B cell (primary cell): ENCODE measurements at regions not wholly inside any gene's neighbourhood (a gene's known extent, or its start where the extent isn't known, plus 50 kb on each side); places are given as distances from the start of the nearest gene placed in this dataset.

Experiments used
- ATAC-seq: fragments of 200-7000 bp; cut with Tn5 transposase; one replicate; pipeline ENCODE4 v1.10.0; 2021; ENCODE audit warnings: low read depth, mild to moderate bottlenecking, moderate number of reproducible peaks, moderate library complexity
- CTCF ChIA-PET: fragments of 350-600 bp; sonication (Branson Sonifier 250); formaldehyde crosslinking; loops from one replicate; lab custom pipeline; 2021; ENCODE audit warnings: antibody characterized with exemption, inconsistent platforms; lab: Charles Lee
- POLR2A ChIA-PET: fragments of 350-600 bp; sonication (Branson Sonifier 250); formaldehyde crosslinking; loops from one replicate; lab custom pipeline; 2021; ENCODE audit warnings: antibody characterized with exemption; lab: Charles Lee
- DNase-seq: peaks from one replicate; pipeline ENCODE4 v3.0.0; 2013
- H2AFZ ChIP-seq: 2 replicates; pipeline ENCODE4 v1.6.1; 2012; ENCODE audit warnings: mild to moderate bottlenecking, low read depth, low read length; ENCODE audit not compliant: insufficient read depth, poor library complexity, severe bottlenecking
- H3K27ac ChIP-seq, 2 donors: 1 replicate in 1 of 2; 2 replicates in 1 of 2; pipeline ENCODE4 v1.5.1; 2012 to 2013; ENCODE audit warnings: low read length in 2 of 2, mild to moderate bottlenecking in 2 of 2, moderate library complexity in 1 of 2
- H3K27me3 ChIP-seq, 4 experiments: fragments of 200-600 bp in 1 of 4; sonication (generic) in 1 of 4; replicated peaks in 1 of 4; 1 replicate in 2 of 4; 2 replicates in 2 of 4; pipeline versions ENCODE4 v1.6.1 to v1.7.0; 2013 to 2016; ENCODE audit warnings: low read length in 3 of 4, mild to moderate bottlenecking in 2 of 4, mixed read lengths in 1 of 4, moderate library complexity in 1 of 4; ENCODE audit not compliant: insufficient read depth in 4 of 4, control insufficient read depth in 3 of 4; ENCODE audit errors: control extremely low read depth in 1 of 4
- H3K36me3 ChIP-seq, 2 experiments: replicated peaks in 1 of 2; 1 replicate in 1 of 2; 2 replicates in 1 of 2; pipeline versions ENCODE4 v1.6.1 to v1.7.1; 2013; ENCODE audit warnings: low read length in 1 of 2; ENCODE audit not compliant: insufficient read depth in 2 of 2, control insufficient read depth in 1 of 2; ENCODE audit errors: control extremely low read depth in 1 of 2, extremely low read depth in 1 of 2
- H3K4me1 ChIP-seq, 2 donors: fragments of 200-600 bp in 1 of 2; sonication (generic) in 1 of 2; 1 replicate in 1 of 2; 2 replicates in 1 of 2; pipeline versions ENCODE4 v1.5.1 to v1.6.1; 2013 to 2017; ENCODE audit warnings: low read length in 2 of 2; ENCODE audit not compliant: control insufficient read depth in 2 of 2, insufficient read depth in 2 of 2
- H3K4me2 ChIP-seq: replicated peaks from 2 replicates; pipeline ENCODE3; 2012; ENCODE audit warnings: mild to moderate bottlenecking, low read depth, low read length; ENCODE audit not compliant: poor library complexity, severe bottlenecking
- H3K4me3 ChIP-seq, 5 experiments: fragments of 200-600 bp in 1 of 5; sonication (generic) in 1 of 5; 1 replicate in 3 of 5; 2 replicates in 2 of 5; pipeline versions ENCODE4 v1.5.1 to v1.7.0; 2011 to 2016; ENCODE audit warnings: low read length in 4 of 5, mild to moderate bottlenecking in 4 of 5, low read depth in 2 of 5, control low read depth in 1 of 5, moderate library complexity in 1 of 5; ENCODE audit not compliant: insufficient read depth in 1 of 5; ENCODE audit errors: control extremely low read depth in 1 of 5, extremely low read depth in 1 of 5
- H3K79me2 ChIP-seq: fragments of 200-600 bp; sonication (generic); one replicate; pipeline ENCODE4 v1.6.0; 2016; ENCODE audit warnings: low read length; ENCODE audit not compliant: control insufficient read depth, insufficient read depth
- H3K9ac ChIP-seq: fragments of 200-600 bp; sonication (generic); 2 replicates; pipeline ENCODE4 v1.6.1; 2017; ENCODE audit warnings: mild to moderate bottlenecking, low read length, moderate library complexity
- H3K9me3 ChIP-seq, 3 donors: one replicate each; pipeline versions ENCODE4 v1.6.1 to v1.7.1; 2013; ENCODE audit warnings: low read length in 2 of 3; ENCODE audit not compliant: control insufficient read depth in 2 of 3, insufficient read depth in 1 of 3; ENCODE audit errors: control extremely low read depth in 1 of 3
- H4K20me1 ChIP-seq: 2 replicates; pipeline ENCODE4 v1.6.0; 2012; ENCODE audit warnings: mild to moderate bottlenecking, low read length; ENCODE audit not compliant: insufficient read depth, control insufficient read depth, poor library complexity, severe bottlenecking
- H3K27ac Mint-ChIP-seq: one replicate; pipeline ENCODE4 v1.8.0; 2021; ENCODE audit warnings: mixed read lengths
- H3K27me3 Mint-ChIP-seq: one replicate; pipeline ENCODE4 v1.8.0; 2021; ENCODE audit warnings: mixed read lengths
- H3K4me1 Mint-ChIP-seq: one replicate; pipeline ENCODE4 v1.8.0; 2021; ENCODE audit warnings: mixed read lengths
- H3K4me3 Mint-ChIP-seq: one replicate; pipeline ENCODE4 v1.8.0; 2021; ENCODE audit warnings: mixed read lengths
- H3K9me3 Mint-ChIP-seq: one replicate; pipeline ENCODE4 v1.8.0; 2022; ENCODE audit warnings: mixed read lengths; ENCODE audit not compliant: insufficient read depth
- EZH2 ChIP-seq: IDR thresholded peaks from 2 replicates; pipeline ENCODE4 v1.6.1; 2012; ENCODE audit warnings: borderline replicate concordance, low read depth, mild to moderate bottlenecking, moderate library complexity, low read length; ENCODE audit not compliant: insufficient read depth, poor library complexity, severe bottlenecking
- WGBS: methylation state at CpG from one replicate; pipeline ENCODE4 v1.1.5; 2013; ENCODE audit warnings: missing lambda C conversion rate; ENCODE audit not compliant: insufficient coverage; 5-methylcytosine and 5-hydroxymethylcytosine counted together
- intact Hi-C: fragments of 100-400 bp; cut with micrococcal nuclease; formaldehyde crosslinking; loops from one replicate; pipeline ENCODE4 v1.10.0; 2022
- TF ChIP-seq, protein P1 (sequence below): fragments of 200-600 bp; IDR thresholded peaks from one replicate; pipeline ENCODE4 v1.8.0; 2022; ENCODE audit warnings: antibody characterized with exemption, mild to moderate bottlenecking

DNA sequence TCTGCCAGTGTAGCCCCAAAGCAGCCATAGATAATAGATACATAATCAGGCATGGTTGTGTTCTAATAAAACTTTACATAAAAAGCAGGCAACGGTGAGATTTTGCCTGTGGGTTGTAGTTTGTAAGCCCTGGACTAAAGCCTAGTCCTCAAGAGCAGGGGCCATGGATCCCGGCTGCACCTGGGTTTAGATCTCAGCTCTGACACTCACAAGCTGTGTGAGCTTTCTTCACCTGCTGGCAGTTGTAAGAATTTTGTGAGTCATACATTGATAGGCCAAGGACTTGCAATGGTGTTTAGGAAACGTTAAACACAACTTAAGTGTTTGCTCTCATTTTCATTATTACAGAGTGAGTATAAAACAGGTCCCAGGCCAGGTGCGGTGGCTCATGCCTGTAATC, 395.8 kb upstream of the TBX3 start:
- ChIA-PET CTCF (no interaction called here), POLR2A (no interaction called here)
- Mint-ChIP-seq H3K4me3 (no peak overlapping the region), H3K27me3 (no peaks in the 10 kb centered on the region), H3K9me3 (peaks cover 6% of the 10 kb centered on the region), H3K27ac (no peak overlapping the region), H3K4me1 (no peaks in the 10 kb centered on the region)
- Histone ChIP-seq H3K9me3 (peaks cover 0 to 5% (median 0%) of the 10 kb centered on the region in 3 donors), H3K4me1 (no peaks in the 10 kb centered on the region), H2AFZ (no peak overlapping the region), H3K27me3 (no peaks in the 10 kb centered on the region), H3K36me3 (no peaks in the 10 kb centered on the region), H4K20me1 (no peaks in the 10 kb centered on the region), H3K4me2 (no peak overlapping the region), H3K4me3 (no peak overlapping the region), H3K9ac (no peak overlapping the region), H3K79me2 (no peaks in the 10 kb centered on the region), H3K27ac (no peak overlapping the region)
- WGBS = 86% methylated on average over 1 of the region's 4 CpGs
- DNase-seq (no peak), ATAC-seq (no peak)
- TF ChIP-seq, protein P1, sequence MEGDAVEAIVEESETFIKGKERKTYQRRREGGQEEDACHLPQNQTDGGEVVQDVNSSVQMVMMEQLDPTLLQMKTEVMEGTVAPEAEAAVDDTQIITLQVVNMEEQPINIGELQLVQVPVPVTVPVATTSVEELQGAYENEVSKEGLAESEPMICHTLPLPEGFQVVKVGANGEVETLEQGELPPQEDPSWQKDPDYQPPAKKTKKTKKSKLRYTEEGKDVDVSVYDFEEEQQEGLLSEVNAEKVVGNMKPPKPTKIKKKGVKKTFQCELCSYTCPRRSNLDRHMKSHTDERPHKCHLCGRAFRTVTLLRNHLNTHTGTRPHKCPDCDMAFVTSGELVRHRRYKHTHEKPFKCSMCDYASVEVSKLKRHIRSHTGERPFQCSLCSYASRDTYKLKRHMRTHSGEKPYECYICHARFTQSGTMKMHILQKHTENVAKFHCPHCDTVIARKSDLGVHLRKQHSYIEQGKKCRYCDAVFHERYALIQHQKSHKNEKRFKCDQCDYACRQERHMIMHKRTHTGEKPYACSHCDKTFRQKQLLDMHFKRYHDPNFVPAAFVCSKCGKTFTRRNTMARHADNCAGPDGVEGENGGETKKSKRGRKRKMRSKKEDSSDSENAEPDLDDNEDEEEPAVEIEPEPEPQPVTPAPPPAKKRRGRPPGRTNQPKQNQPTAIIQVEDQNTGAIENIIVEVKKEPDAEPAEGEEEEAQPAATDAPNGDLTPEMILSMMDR = no peak
- no peak for TF ChIP-seq EZH2
- intact Hi-C loops = no loop called here

DNA sequence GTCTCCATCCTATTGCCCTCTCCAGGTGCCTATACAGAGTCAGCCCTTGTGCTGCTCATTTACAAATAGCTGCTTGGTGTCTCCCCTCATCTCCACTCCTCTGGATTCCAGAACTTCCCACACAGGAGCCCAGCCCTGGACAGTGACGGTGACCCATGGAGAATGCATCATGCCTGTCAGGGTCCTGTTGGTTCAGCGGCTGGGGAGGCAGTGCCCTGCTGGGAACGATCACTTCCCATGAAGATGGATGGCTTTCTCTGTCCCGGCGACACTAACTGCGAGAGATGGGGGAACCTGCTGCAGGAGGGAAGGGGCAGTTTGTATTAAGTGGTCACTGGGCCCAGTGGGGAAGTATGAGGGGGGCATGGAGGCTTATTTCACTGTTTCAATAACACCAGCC, 395.0 kb upstream of the TBX3 start:
- intact Hi-C loops = no loop called here
- Mint-ChIP-seq H3K9me3 (peaks cover 6% of the 10 kb centered on the region), H3K4me3 (no peak overlapping the region), H3K27ac (no peak overlapping the region), H3K4me1 (no peaks in the 10 kb centered on the region), H3K27me3 (no peaks in the 10 kb centered on the region)
- H3K27ac ChIP-seq = no peak overlapping the region
- no peaks in the 10 kb centered on the region for H3K27me3 ChIP-seq
- H3K9ac ChIP-seq = no peak overlapping the region
- H3K36me3 ChIP-seq = no peaks in the 10 kb centered on the region
- no peaks in the 10 kb centered on the region for H3K4me1 ChIP-seq
- H3K79me2 ChIP-seq = no peaks in the 10 kb centered on the region
- H2AFZ ChIP-seq = no peak overlapping the region
- WGBS = 17% methylated on average over 6 of the region's 6 CpGs
- no peak for ATAC-seq
- H3K4me2 ChIP-seq = no peak overlapping the region
- no peak overlapping the region for H3K4me3 ChIP-seq
- ChIA-PET POLR2A (no interaction called here), CTCF (no interaction called here)
- H4K20me1 ChIP-seq = no peaks in the 10 kb centered on the region
- TF ChIP-seq EZH2 = no peak
- TF ChIP-seq, protein P1 = no peak
- peaks cover 0 to 5% (median 0%) of the 10 kb centered on the region in 3 donors for H3K9me3 ChIP-seq
- no peak for DNase-seq
